ENCODE measurements at regions not wholly inside any gene's neighbourhood (a gene's known extent, or its start where the extent isn't known, plus 50 kb on each side); places are given as distances from the start of the nearest gene placed in this dataset.

DNA sequence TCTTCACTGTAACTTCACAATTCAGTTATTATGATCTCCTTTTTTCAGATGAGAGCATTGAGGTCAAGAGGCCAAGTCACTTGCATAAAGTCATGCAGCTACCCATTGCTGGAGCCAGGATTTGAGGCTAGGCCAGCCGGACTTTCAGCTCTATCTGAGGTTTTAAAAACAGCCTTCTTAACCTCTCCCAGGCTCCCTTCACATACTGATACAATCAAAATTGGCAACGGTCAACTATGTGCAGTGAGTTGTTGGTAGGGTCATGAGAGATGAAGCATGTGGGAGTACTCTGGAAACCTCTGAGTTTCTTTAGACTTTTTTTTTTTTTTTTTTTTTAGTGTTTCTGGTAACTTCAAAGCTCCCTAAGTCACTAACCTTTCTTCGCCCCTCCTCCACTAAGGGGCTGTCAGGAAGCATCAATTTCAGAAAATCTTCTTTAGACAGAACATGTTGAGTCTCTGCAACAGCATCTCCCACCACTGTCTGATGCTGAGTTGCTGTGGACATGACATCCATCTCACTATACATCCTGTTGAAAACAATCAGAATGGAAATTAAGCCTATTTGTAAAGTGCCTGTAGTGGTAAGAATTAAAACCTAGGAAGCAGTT is 201.8 kb downstream of the SIPA1L2 start:
- Histone ChIP-seq H3K18ac (ENCODE audit: insufficient read length, low read depth, low read length) (no peak overlapping the region), H2BK15ac (ENCODE audit: low read depth, low read length) (no peak overlapping the region), H3K9me3 (ENCODE audit: control insufficient read depth, low read depth, low read length) (no peaks in the 10 kb centered on the region), H2BK5ac (ENCODE audit: insufficient read length, low read length) (no peak overlapping the region), H3K27ac (ENCODE audit: insufficient read length, low read depth, low read length) (no peak overlapping the region), H3K4me2 (ENCODE audit: insufficient read depth, insufficient read length, low read length) (no peak overlapping the region), H3K56ac (ENCODE audit: insufficient read length, low read depth, low read length) (no peak overlapping the region), H3K9ac (ENCODE audit: extremely low read depth, insufficient read length, low read length) (no peak overlapping the region), H2AFZ (ENCODE audit: low read length) (no peak overlapping the region), H3K79me2 (ENCODE audit: insufficient read depth, low read length) (no peaks in the 10 kb centered on the region), H3T11ph (ENCODE audit: low read length) (no peak overlapping the region), H3K27me3 (ENCODE audit: insufficient read depth, low read length) (no peaks in the 10 kb centered on the region), H3K14ac (ENCODE audit: insufficient read depth, low read length) (no peak overlapping the region), H2BK20ac (ENCODE audit: low read depth, low read length, poor library complexity, severe bottlenecking) (no peak overlapping the region), H2AK5ac (ENCODE audit: insufficient read length, low read length) (no peak overlapping the region), H4K5ac (ENCODE audit: insufficient read length, low read depth, low read length) (no peak overlapping the region), H4K8ac (replicated peaks; ENCODE audit: insufficient read length, low read depth, low read length) (no peak overlapping the region), H2BK12ac (ENCODE audit: insufficient read length, low read depth, low read length) (no peak overlapping the region), H3K4ac (ENCODE audit: low read depth, low read length) (no peak overlapping the region), H3K23ac (ENCODE audit: insufficient read length, low read depth, low read length) (no peak overlapping the region), H4K91ac (ENCODE audit: insufficient read length, low read depth, low read length) (no peak overlapping the region), H4K20me1 (ENCODE audit: control insufficient read depth, insufficient read depth, insufficient read length) (no peaks in the 10 kb centered on the region), H3K4me1 (ENCODE audit: insufficient read depth, low read length) (no peaks in the 10 kb centered on the region), H2BK120ac (ENCODE audit: low read depth, low read length, poor library complexity, severe bottlenecking) (no peak overlapping the region), H3K79me1 (ENCODE audit: insufficient read depth, low read depth, low read length, poor library complexity, severe bottlenecking) (no peaks in the 10 kb centered on the region), H3K23me2 (ENCODE audit: insufficient read length, low read depth, low read length, poor library complexity, severe bottlenecking) (no peaks in the 10 kb centered on the region)
- no peak overlapping the region for H3K27ac Mint-ChIP-seq
- no peak overlapping the region for H3K4me3 Mint-ChIP-seq
- no peaks in the 10 kb centered on the region for H3K9me3 Mint-ChIP-seq
- no CpG with 5 or more reads among the region's 3 CpGs for WGBS (ENCODE audit: extremely low coverage, insufficient read length, low lambda C conversion rate)
- no peak for DNase-seq
- no peaks in the 10 kb centered on the region; a peak in 1 of 4 replicates for H3K4me1 Mint-ChIP-seq
- no peaks in the 10 kb centered on the region for H3K27me3 Mint-ChIP-seq (ENCODE audit: low read depth)
- H3K36me3 Mint-ChIP-seq (ENCODE audit: insufficient read depth in 1 of 3, low read depth in 3 of 3): no peaks in the 10 kb centered on the region
- TF ChIP-seq, protein P1, sequence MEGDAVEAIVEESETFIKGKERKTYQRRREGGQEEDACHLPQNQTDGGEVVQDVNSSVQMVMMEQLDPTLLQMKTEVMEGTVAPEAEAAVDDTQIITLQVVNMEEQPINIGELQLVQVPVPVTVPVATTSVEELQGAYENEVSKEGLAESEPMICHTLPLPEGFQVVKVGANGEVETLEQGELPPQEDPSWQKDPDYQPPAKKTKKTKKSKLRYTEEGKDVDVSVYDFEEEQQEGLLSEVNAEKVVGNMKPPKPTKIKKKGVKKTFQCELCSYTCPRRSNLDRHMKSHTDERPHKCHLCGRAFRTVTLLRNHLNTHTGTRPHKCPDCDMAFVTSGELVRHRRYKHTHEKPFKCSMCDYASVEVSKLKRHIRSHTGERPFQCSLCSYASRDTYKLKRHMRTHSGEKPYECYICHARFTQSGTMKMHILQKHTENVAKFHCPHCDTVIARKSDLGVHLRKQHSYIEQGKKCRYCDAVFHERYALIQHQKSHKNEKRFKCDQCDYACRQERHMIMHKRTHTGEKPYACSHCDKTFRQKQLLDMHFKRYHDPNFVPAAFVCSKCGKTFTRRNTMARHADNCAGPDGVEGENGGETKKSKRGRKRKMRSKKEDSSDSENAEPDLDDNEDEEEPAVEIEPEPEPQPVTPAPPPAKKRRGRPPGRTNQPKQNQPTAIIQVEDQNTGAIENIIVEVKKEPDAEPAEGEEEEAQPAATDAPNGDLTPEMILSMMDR (conservative IDR thresholded peaks at IDR 0.05): no peak
